ENCODE measurements at regions not wholly inside any gene's neighbourhood (a gene's known extent, or its start where the extent isn't known, plus 50 kb on each side); places are given as distances from the start of the nearest gene placed in this dataset.
A peak's percentile ranks its signal among the peaks of the same experiment; 100 is the strongest.
"Not testable (repeated sequence)": the region's sequence is repeated elsewhere in the genome, so short reads cannot be mapped to it uniquely, and the experiment has no call there.

DNA sequence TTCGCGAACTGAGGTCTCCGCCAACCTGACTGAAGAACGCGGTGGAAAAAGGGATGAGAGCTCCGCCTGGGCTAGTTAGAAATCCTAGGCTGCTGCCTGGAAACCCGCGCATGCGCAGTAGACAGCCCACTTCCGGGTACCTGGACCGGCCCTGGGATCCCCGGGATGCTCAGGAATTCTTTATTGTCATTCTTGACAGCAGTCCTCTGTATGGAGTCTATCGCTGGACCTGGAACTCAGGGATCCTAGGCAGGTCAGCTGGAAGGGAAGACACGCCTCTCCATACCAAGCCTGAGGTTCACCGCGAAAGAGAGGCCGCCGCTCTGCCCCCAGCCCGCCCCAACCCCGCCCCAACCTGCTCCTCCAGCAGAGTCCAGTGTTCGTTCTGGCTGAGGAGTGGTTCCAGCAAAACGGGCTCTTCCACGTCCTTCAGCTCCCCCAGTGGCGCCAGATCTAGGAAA, 1379.2 kb upstream of the DEFB115 start:
- no peak for TF ChIP-seq POLR2A (IDR thresholded peaks at IDR 0.05)
- TF ChIP-seq, protein P1, sequence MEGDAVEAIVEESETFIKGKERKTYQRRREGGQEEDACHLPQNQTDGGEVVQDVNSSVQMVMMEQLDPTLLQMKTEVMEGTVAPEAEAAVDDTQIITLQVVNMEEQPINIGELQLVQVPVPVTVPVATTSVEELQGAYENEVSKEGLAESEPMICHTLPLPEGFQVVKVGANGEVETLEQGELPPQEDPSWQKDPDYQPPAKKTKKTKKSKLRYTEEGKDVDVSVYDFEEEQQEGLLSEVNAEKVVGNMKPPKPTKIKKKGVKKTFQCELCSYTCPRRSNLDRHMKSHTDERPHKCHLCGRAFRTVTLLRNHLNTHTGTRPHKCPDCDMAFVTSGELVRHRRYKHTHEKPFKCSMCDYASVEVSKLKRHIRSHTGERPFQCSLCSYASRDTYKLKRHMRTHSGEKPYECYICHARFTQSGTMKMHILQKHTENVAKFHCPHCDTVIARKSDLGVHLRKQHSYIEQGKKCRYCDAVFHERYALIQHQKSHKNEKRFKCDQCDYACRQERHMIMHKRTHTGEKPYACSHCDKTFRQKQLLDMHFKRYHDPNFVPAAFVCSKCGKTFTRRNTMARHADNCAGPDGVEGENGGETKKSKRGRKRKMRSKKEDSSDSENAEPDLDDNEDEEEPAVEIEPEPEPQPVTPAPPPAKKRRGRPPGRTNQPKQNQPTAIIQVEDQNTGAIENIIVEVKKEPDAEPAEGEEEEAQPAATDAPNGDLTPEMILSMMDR (IDR thresholded peaks at IDR 0.05) = no peak
- no peak overlapping the region for H3K4me3 ChIP-seq (ENCODE audit: low read depth, poor library complexity, severe bottlenecking)
- intact Hi-C loops (cut with DNase I; ENCODE audit: low total_unique reads) = no loop called here
- WGBS, 2 donors = 39 to 55% methylated on average over 24 of the region's 24 CpGs
- DNase-seq (ENCODE audit: low spot score in 2 of 2) = peak in 1 of 2 donors; percentile 88

- peak in 1 of 2 donors; percentile 85 for DNase-seq (ENCODE audit: low spot score in 2 of 2)
- TF ChIP-seq, protein P1 (IDR thresholded peaks at IDR 0.05) = no peak
- TF ChIP-seq POLR2A (IDR thresholded peaks at IDR 0.05) = no peak
- no peak overlapping the region for H3K4me3 ChIP-seq (ENCODE audit: low read depth, poor library complexity, severe bottlenecking)
- 45 to 62% methylated on average over 24 of the region's 24 CpGs for WGBS, 2 donors
- intact Hi-C loops (cut with DNase I; ENCODE audit: low total_unique reads) = no loop called here
These were observed 1378.6 kb upstream of the DEFB115 start for GRCh38 chr20:29878777-29879442.

GRCh38 chr20:29881107-29881506, 1376.4 kb upstream of the DEFB115 start:
- WGBS, 2 donors = 85 to 90% methylated on average over 1 of the region's 1 CpG
- DNase-seq (ENCODE audit: low spot score in 2 of 2); H3K4me3 ChIP-seq (ENCODE audit: low read depth, poor library complexity, severe bottlenecking); intact Hi-C loops (cut with DNase I; ENCODE audit: low total_unique reads): not testable (repeated sequence)

DNA sequence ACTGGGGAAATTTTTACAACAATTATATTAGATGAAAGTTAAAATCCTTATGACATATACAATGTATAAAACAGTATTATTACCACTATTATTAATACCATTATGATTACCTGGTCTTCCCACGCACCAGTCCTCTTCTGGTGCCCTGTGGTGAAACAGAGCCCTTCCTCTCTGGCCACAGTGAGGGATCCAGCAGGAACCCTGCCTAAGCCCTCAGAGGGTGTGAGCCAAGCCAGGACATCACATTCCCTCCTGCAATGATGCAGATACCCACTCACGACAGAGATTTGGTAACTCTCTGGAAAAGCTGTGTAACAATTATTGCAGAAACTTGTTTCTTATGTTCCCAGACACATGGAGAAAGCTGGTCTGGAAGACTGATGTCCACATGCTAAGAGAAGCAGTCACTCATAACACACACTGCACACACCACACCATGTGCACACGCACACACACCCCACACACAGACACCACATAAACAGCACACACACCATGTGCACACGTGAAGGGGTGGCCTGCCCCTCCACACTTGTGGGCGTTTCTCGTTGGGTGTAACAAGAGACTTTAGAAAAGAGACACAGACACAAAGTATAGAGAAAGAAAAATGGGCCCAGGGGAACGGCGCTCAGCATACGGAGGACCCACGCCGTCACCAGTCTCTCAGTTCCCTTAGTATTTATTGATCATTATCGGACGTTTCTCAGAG, 1373.8 kb upstream of the DEFB115 start:
- H3K4me3 ChIP-seq (ENCODE audit: low read depth, poor library complexity, severe bottlenecking); intact Hi-C loops (cut with DNase I; ENCODE audit: low total_unique reads); DNase-seq (ENCODE audit: low spot score in 2 of 2): not testable (repeated sequence)
- WGBS, 2 donors = 62 to 74% methylated on average over 13 of the region's 13 CpGs

DNA sequence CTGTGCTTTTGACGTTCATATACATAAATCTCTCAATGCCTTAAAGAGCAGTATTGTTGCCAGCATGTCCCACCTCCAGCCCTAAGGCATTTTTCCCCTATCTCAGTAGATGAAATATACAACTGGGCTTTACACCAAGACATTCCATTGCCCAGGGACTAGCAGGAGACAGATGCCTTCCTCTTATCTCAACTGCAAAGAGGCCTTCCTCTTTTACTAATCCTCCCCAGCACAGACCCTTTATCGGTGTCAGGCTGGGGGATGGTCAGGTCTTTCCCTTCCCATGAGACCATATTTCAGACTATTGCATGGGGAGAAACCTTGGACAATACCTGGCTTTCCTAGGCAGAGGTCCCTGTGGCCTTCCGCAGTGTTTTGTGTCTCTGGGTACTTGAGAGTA, 1373.1 kb upstream of the DEFB115 start:
- 64 to 70% methylated on average over 3 of the region's 3 CpGs for WGBS, 2 donors
- DNase-seq (ENCODE audit: low spot score in 2 of 2) = peak in 1 of 2 donors; percentile 80
- intact Hi-C loops (cut with DNase I; ENCODE audit: low total_unique reads); H3K4me3 ChIP-seq (ENCODE audit: low read depth, poor library complexity, severe bottlenecking): not testable (repeated sequence)

- DNase-seq (ENCODE audit: low spot score in 2 of 2); intact Hi-C loops (cut with DNase I; ENCODE audit: low total_unique reads); H3K4me3 ChIP-seq (ENCODE audit: low read depth, poor library complexity, severe bottlenecking): not testable (repeated sequence)
- 31 to 38% methylated on average over 2 to 3 of the region's 3 CpGs for WGBS, 2 donors
These were observed 1371.9 kb upstream of the DEFB115 start for GRCh38 chr20:29885282-29886185.

DNA sequence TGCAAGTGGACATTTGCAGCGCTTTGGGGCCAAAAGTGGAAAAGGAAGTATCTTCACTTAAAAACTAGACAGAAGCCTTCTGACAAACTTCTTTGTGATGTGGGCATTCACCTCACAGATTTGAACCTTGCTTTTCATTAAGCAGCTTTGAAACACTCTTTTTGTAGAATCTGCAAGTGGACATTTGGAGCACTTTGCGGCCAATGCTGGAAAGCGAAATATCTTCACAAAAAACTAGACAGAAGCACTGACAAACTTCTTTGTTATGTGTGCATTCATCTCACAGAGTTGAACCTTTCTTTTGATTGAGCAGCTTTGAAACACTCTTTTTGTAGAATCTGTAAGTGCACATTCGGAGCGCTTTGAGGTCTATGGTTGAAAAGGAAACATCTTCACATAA, 1365.9 kb upstream of the DEFB115 start:
- 86 to 89% methylated on average over 5 of the region's 5 CpGs for WGBS, 2 donors
- not testable (repeated sequence) for H3K4me3 ChIP-seq (ENCODE audit: low read depth, poor library complexity, severe bottlenecking)
- intact Hi-C loops (cut with DNase I; ENCODE audit: low total_unique reads) = loop anchor here (10.0 kb wide), 1 partner anchor 687 kb away; no protein-coding TSS in a partner anchor

More for the DNA sequence above, 1365.9 kb upstream of the DEFB115 start:
- not testable (repeated sequence) for DNase-seq (ENCODE audit: low spot score in 2 of 2)

All from lower leg skin (tissue), 4 donors.